NCI-H774 (cell line): ENCODE measurements at regions not wholly inside any gene's neighbourhood (a gene's known extent, or its start where the extent isn't known, plus 50 kb on each side); places are given as distances from the start of the nearest gene placed in this dataset.

Experiments used
- DNase-seq: peaks from one replicate; lab custom pipeline; 2025; lab: John Stamatoyannopoulos, UW

- no peak for DNase-seq
These were observed 282.0 kb downstream of the RPRM start for GRCh38 chr2:153196378-153197058.

GRCh38 chr2:153195342-153195741, 283.2 kb downstream of the RPRM start:
- no peak for DNase-seq

GRCh38 chr2:153189091-153189888, 289.3 kb downstream of the RPRM start:
- DNase-seq, result no peak

- DNase-seq, result no peak
These were observed 298.8 kb downstream of the RPRM start for GRCh38 chr2:153179808-153180207.

GRCh38 chr2:153169609-153170008, 309.0 kb downstream of the RPRM start:
- no peak for DNase-seq

- DNase-seq, result no peak
These were observed 313.5 kb downstream of the RPRM start for GRCh38 chr2:153165021-153165420.

DNA sequence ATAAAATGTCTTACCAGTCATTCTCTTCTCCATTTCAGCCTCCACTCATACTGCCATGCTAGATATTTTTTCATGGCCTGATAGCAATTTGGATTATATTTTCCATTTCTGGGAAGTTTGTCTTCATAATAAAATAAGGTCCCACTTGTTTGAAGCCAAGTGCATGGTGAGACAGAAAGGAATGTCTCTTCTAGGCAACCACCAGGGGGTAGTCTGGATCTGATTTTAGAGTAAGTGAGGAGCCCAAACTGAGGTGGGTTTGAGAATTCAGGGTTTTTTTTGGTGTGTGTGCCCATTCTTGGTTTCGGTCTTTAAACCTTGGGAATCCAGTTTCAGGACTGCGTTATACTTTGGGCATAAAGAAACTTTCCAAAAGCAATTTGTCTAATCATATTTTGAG, 315.5 kb downstream of the RPRM start:
- DNase-seq, result peak; percentile 18

GRCh38 chr2:153156743-153157142, 321.8 kb downstream of the RPRM start:
- DNase-seq, result no peak

- no peak for DNase-seq
These were observed 326.5 kb downstream of the RPRM start for GRCh38 chr2:153152036-153152435.

GRCh38 chr2:153145470-153145978, 333.0 kb downstream of the RPRM start:
- no peak for DNase-seq

DNA sequence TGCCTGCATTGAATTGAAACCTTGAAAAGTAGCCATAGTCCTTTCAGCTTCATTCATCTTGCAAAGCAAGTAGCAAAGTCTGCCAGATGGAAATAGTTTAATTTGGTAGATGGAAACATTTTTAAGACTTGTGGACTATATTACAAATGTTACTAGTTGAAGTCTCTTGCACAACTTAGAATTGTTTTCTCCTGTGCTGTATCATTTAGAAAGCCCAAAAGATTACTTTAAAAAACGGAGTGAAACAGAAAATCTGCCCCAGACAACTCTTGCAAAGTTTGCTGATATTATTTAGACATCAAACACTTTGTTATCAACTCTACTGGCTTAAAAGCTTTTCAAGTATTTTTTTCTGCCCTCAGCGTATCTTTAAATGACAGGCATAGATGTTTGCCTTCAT, 335.0 kb downstream of the RPRM start:
- no peak for DNase-seq

- DNase-seq, result no peak
These were observed 338.1 kb downstream of the RPRM start for GRCh38 chr2:153140498-153140897.

DNA sequence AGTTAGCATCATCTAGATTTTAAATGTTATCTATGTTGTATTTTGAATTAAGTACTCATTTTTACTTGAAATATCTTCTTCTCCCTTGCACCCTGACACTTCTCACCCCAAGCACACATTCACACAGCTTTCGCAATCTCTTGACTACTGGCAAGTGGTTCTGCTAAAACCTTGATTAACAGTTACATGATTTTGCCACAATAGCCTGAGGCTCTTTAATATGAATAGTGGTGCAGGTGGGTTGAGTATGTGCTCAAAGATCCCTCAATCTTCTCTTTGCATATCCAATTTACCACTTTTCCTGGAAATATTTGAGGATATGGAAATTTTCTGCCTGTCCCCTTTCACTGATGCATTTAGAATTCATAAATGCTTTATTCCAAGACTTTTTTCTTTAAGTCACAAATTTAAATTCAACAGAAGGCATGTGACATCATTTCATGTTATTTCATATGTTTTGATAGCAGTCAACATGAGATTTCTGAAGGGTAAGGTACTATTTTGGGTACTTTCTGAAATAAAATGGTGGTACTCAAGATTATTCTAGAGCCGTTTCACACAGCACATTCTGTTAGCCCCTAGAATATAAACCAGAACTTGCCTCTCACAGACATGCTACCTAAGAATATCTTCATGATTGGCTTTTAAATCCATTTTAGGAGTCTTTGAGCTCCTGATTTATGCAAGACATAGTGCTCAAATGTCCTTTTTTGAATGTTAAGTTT, 339.7 kb downstream of the RPRM start:
- DNase-seq, result no peak

GRCh38 chr2:153136216-153136615, 342.3 kb downstream of the RPRM start:
- no peak for DNase-seq

GRCh38 chr2:153134725-153135124, 343.8 kb downstream of the RPRM start:
- no peak for DNase-seq

- no peak for DNase-seq
These were observed 344.8 kb downstream of the RPRM start for GRCh38 chr2:153133716-153134115.

- DNase-seq, result no peak
These were observed 346.1 kb downstream of the RPRM start for GRCh38 chr2:153132418-153132817.

GRCh38 chr2:153115141-153115540, 363.4 kb downstream of the RPRM start:
- DNase-seq, result no peak

- no peak for DNase-seq
These were observed 368.1 kb downstream of the RPRM start for GRCh38 chr2:153110486-153110885.

GRCh38 chr2:153109793-153110192, 368.8 kb downstream of the RPRM start:
- DNase-seq, result no peak

DNA sequence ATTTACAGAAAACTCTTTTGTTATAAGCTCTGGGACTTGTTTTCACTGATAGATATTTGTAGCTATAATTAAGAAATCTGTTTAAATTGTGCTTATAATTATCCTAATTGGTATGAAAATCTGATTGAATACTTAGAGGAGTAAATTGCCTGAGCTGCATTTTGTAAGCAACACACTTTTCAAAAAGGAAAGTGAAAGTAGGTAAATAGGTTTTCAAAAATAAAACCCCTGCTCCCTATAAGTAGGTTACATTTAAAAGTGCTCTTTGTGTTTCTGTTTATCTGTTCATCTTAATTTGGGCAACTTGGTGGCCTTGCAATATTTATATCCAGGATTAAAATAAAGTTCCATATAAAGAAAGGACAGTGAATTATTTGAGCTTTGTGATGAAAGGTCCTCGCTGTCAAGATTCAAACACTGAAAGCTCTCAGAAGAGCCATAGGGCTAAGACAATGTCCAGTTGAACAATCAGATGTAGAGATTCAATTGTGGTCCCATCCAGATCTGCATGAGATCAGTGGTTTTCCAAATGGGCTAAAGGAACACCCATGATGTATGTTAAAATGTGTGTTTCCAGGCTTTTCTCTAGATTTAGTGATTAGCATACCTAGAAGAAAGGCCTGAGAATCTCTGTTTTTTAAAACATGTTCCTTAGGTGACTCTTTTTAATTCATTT, 371.6 kb downstream of the RPRM start:
- DNase-seq, result no peak
